OCI-LY1 (cell line): ENCODE measurements at regions not wholly inside any gene's neighbourhood (a gene's known extent, or its start where the extent isn't known, plus 50 kb on each side); places are given as distances from the start of the nearest gene placed in this dataset.

Experiments used
- EZH2 ChIP-seq: fragments of 200-600 bp; sonication (generic), shearing (Covaris generic); IDR thresholded peaks from 2 replicates; pipeline ENCODE4 v1.8.0; 2017; ENCODE audit warnings: borderline replicate concordance, mixed run types, mild to moderate bottlenecking, antibody characterized with exemption, low read length, moderate library complexity, mixed read lengths
- TF ChIP-seq, protein P1 (sequence below): fragments of 200-600 bp; sonication (generic), shearing (Covaris generic); IDR thresholded peaks from 2 replicates; pipeline ENCODE4 v1.5.1; 2017; ENCODE audit warnings: mild to moderate bottlenecking, antibody characterized with exemption, low read length, moderate library complexity, mixed read lengths

DNA sequence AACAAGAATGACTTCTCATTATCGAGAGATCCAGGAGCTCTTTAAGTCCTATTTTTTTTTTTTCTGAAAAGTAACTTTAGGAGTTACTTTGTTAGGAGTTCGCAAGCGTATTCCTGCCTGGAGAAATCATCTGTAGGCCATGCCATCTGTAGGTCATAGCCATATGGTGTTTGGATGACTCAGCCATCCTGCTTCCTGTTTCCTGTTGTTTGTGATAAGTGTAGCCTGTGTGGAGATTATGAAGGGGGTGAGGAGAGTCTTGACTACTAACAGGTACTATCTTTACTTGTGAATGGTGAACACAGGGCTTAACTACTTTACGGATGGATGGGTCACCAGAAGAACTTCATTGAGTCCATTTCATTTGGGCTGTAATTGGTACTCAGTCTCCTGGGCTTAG is 327.2 kb downstream of the PTPRU start:
- TF ChIP-seq, protein P1, sequence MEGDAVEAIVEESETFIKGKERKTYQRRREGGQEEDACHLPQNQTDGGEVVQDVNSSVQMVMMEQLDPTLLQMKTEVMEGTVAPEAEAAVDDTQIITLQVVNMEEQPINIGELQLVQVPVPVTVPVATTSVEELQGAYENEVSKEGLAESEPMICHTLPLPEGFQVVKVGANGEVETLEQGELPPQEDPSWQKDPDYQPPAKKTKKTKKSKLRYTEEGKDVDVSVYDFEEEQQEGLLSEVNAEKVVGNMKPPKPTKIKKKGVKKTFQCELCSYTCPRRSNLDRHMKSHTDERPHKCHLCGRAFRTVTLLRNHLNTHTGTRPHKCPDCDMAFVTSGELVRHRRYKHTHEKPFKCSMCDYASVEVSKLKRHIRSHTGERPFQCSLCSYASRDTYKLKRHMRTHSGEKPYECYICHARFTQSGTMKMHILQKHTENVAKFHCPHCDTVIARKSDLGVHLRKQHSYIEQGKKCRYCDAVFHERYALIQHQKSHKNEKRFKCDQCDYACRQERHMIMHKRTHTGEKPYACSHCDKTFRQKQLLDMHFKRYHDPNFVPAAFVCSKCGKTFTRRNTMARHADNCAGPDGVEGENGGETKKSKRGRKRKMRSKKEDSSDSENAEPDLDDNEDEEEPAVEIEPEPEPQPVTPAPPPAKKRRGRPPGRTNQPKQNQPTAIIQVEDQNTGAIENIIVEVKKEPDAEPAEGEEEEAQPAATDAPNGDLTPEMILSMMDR = no peak
- TF ChIP-seq EZH2 = no peak
